NT2/D1 (cell line): ENCODE measurements at regions not wholly inside any gene's neighbourhood (a gene's known extent, or its start where the extent isn't known, plus 50 kb on each side); places are given as distances from the start of the nearest gene placed in this dataset.

Experiments used
- DNase-seq: peaks from one replicate; pipeline ENCODE4 v3.0.0-alpha.2; 2011; ENCODE audit warnings: low read depth, low spot score
- H3K27me3 ChIP-seq: 2 replicates; pipeline ENCODE4 v1.6.0; 2011; ENCODE audit warnings: mild to moderate bottlenecking; ENCODE audit not compliant: insufficient read length, insufficient read depth
- H3K36me3 ChIP-seq: 2 replicates; pipeline ENCODE4 v1.6.1; 2011; ENCODE audit warnings: mild to moderate bottlenecking, low read length, mixed read lengths; ENCODE audit not compliant: insufficient read depth, insufficient read length
- H3K4me1 ChIP-seq: 2 replicates; pipeline ENCODE4 v1.5.1; 2011; ENCODE audit not compliant: insufficient read depth, insufficient read length
- H3K4me3 ChIP-seq: 2 replicates; pipeline ENCODE4 v1.5.1; 2011; ENCODE audit warnings: low read depth; ENCODE audit not compliant: insufficient read length
- H3K9ac ChIP-seq: 2 replicates; pipeline ENCODE4 v1.6.0; 2011; ENCODE audit warnings: low read depth; ENCODE audit not compliant: insufficient read length
- H3K9me3 ChIP-seq: 2 replicates; pipeline ENCODE4 v1.5.1; 2011; ENCODE audit warnings: mild to moderate bottlenecking, low read length; ENCODE audit not compliant: insufficient read depth
- SUZ12 ChIP-seq: IDR thresholded peaks from 2 replicates; pipeline ENCODE4 v1.6.1; 2011; ENCODE audit not compliant: insufficient read length, insufficient read depth; ENCODE audit errors: extremely low read depth
- YY1 ChIP-seq: IDR thresholded peaks from 2 replicates; pipeline ENCODE4 v1.6.1; 2011; ENCODE audit not compliant: insufficient read length, insufficient read depth
- ZNF274 ChIP-seq: IDR thresholded peaks from 2 replicates; pipeline ENCODE4 v1.6.1; 2011; ENCODE audit warnings: mild to moderate bottlenecking, low read depth, low read length

- Histone ChIP-seq H3K4me1 (no peaks in the 10 kb centered on the region), H3K9ac (no peak overlapping the region), H3K36me3 (no peaks in the 10 kb centered on the region), H3K27me3 (no peaks in the 10 kb centered on the region), H3K9me3 (no peaks in the 10 kb centered on the region), H3K4me3 (no peak overlapping the region)
- DNase-seq: no peak
- no peak for TF ChIP-seq YY1
- TF ChIP-seq SUZ12: no peak
- no peak for TF ChIP-seq ZNF274
These were observed 324.7 kb upstream of the TLE4 start for GRCh38 chr9:79247021-79247420.

GRCh38 chr9:79250806-79251205 is 321.0 kb upstream of the TLE4 start:
- Histone ChIP-seq H3K36me3 (no peaks in the 10 kb centered on the region), H3K4me1 (no peaks in the 10 kb centered on the region), H3K9ac (no peak overlapping the region), H3K4me3 (no peak overlapping the region), H3K9me3 (no peaks in the 10 kb centered on the region), H3K27me3 (no peaks in the 10 kb centered on the region)
- TF ChIP-seq SUZ12 (no peak), ZNF274 (no peak), YY1 (no peak)
- no peak for DNase-seq

GRCh38 chr9:79254900-79255650 is 316.7 kb upstream of the TLE4 start:
- no peak for DNase-seq
- H3K27me3 ChIP-seq: no peaks in the 10 kb centered on the region
- H3K36me3 ChIP-seq: no peaks in the 10 kb centered on the region
- H3K4me3 ChIP-seq: no peak overlapping the region
- no peak overlapping the region for H3K9ac ChIP-seq
- TF ChIP-seq YY1: no peak
- TF ChIP-seq SUZ12: no peak
- no peak for TF ChIP-seq ZNF274
- H3K4me1 ChIP-seq: no peaks in the 10 kb centered on the region
- H3K9me3 ChIP-seq: no peaks in the 10 kb centered on the region

- Histone ChIP-seq H3K9ac (no peak overlapping the region), H3K36me3 (no peaks in the 10 kb centered on the region), H3K4me1 (no peaks in the 10 kb centered on the region), H3K27me3 (no peaks in the 10 kb centered on the region), H3K9me3 (no peaks in the 10 kb centered on the region), H3K4me3 (no peak overlapping the region)
- TF ChIP-seq SUZ12: no peak
- TF ChIP-seq ZNF274: no peak
- TF ChIP-seq YY1: no peak
- no peak for DNase-seq
These were observed 316.0 kb upstream of the TLE4 start for GRCh38 chr9:79255651-79256260.

- H3K4me3 ChIP-seq: no peak overlapping the region
- H3K4me1 ChIP-seq: no peaks in the 10 kb centered on the region
- no peak overlapping the region for H3K9ac ChIP-seq
- no peak for DNase-seq
- H3K27me3 ChIP-seq: no peaks in the 10 kb centered on the region
- no peaks in the 10 kb centered on the region for H3K36me3 ChIP-seq
- no peaks in the 10 kb centered on the region for H3K9me3 ChIP-seq
- TF ChIP-seq SUZ12 (no peak), ZNF274 (no peak), YY1 (no peak)
These were observed 315.0 kb upstream of the TLE4 start for GRCh38 chr9:79256691-79257213.

GRCh38 chr9:79257228-79257781 is 314.5 kb upstream of the TLE4 start:
- no peaks in the 10 kb centered on the region for H3K36me3 ChIP-seq

GRCh38 chr9:79257790-79258351 is 313.9 kb upstream of the TLE4 start:
- Histone ChIP-seq H3K27me3 (no peaks in the 10 kb centered on the region), H3K36me3 (no peaks in the 10 kb centered on the region), H3K9ac (no peak overlapping the region), H3K4me1 (no peaks in the 10 kb centered on the region), H3K4me3 (no peak overlapping the region), H3K9me3 (no peaks in the 10 kb centered on the region)
- no peak for DNase-seq
- TF ChIP-seq ZNF274 (no peak), SUZ12 (no peak), YY1 (no peak)

More at GRCh38 chr9:79257228-79257781, 314.5 kb upstream of the TLE4 start:
- no peak for DNase-seq
- Histone ChIP-seq H3K27me3 (no peaks in the 10 kb centered on the region), H3K9ac (no peak overlapping the region), H3K4me1 (no peaks in the 10 kb centered on the region), H3K4me3 (no peak overlapping the region), H3K9me3 (no peaks in the 10 kb centered on the region)
- TF ChIP-seq YY1 (no peak), ZNF274 (no peak), SUZ12 (no peak)
